ENCODE measurements at regions not wholly inside any gene's neighbourhood (a gene's known extent, or its start where the extent isn't known, plus 50 kb on each side); places are given as distances from the start of the nearest gene placed in this dataset.

DNA sequence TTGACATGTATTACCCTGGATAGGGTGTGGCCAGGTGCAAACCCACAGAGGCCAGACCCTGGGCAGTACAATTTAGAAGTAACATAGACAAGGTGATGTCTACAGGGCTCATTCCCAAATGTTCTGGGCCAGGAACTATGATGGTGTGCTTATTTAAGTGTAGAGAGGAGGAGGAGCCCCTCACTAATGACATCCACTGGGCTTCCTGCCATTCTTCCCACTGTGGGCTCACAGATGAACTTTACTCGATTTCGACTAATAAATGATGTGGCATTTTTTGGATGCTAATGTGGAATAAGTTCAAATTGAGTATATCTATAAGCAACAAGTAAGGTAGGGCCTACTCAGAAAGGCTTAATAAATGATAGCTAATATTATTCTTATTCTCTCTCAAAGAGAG is 280.9 kb upstream of the BOD1L1 start:
- Histone ChIP-seq H3K4me3 (ENCODE audit: low read length) (no peak overlapping the region), H3K27ac (ENCODE audit: low read length) (peak overlapping the region; percentile 75), H3K36me3 (ENCODE audit: control insufficient read depth, insufficient read depth, low read length) (no peaks in the 10 kb centered on the region), H3K4me1 (ENCODE audit: control insufficient read depth, insufficient read depth, low read length) (peaks cover 13% of the 10 kb centered on the region), H3K27me3 (ENCODE audit: control insufficient read depth, insufficient read depth, low read length) (no peaks in the 10 kb centered on the region), H3K9me3 (ENCODE audit: control insufficient read depth, low read depth, low read length) (no peaks in the 10 kb centered on the region)
- no peak for DNase-seq
- no CpG with 5 or more reads among the region's 2 CpGs for WGBS (ENCODE audit: insufficient coverage, low lambda C conversion rate)

DNA sequence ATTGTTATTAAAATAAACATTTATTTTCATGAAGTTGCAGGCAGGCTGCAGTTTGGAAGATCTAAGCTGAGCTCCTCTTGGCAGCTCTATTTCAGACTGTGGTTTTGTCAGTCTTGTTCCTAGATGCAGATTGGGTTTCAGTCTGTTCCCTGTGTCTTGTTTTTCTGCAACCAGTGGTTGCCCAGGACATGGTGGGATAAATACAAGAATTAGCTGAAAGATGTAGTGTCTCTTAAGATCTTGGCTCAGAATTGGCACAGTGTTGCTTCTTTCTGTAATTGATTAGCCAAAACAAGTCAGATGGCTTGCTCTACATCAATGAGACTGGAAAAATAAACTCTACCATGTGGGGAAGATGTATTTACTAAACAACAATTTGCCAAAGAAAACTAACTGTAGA is 283.0 kb upstream of the BOD1L1 start:
- H3K27ac ChIP-seq (ENCODE audit: low read length): no peak overlapping the region
- no peaks in the 10 kb centered on the region for H3K9me3 ChIP-seq (ENCODE audit: control insufficient read depth, low read depth, low read length)
- peaks cover 13% of the 10 kb centered on the region for H3K4me1 ChIP-seq (ENCODE audit: control insufficient read depth, insufficient read depth, low read length)
- no peaks in the 10 kb centered on the region for H3K27me3 ChIP-seq (ENCODE audit: control insufficient read depth, insufficient read depth, low read length)
- DNase-seq: no peak
- no peak overlapping the region for H3K4me3 ChIP-seq (ENCODE audit: low read length)
- H3K36me3 ChIP-seq (ENCODE audit: control insufficient read depth, insufficient read depth, low read length): no peaks in the 10 kb centered on the region

DNA sequence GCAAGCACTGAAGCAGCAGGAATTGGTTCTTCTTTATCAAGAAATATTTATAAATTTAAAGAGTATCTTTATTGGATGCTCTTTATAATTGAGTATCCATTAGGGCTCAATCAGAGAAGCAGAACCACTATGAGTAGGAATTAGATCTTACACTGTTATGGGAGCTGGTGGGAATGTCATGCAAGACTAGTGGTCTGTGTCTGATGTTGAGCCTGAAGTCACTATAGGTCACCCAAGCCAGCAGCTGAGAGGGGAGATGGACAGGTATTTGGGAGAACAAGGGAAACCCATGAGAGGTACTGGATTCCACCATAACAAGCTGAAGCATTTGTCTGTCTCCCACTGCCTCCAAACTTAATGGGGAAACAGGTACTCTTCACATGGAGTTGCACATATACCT is 283.7 kb upstream of the BOD1L1 start:
- H3K36me3 ChIP-seq (ENCODE audit: control insufficient read depth, insufficient read depth, low read length): no peaks in the 10 kb centered on the region
- no peaks in the 10 kb centered on the region for H3K27me3 ChIP-seq (ENCODE audit: control insufficient read depth, insufficient read depth, low read length)
- H3K4me1 ChIP-seq (ENCODE audit: control insufficient read depth, insufficient read depth, low read length): peaks cover 13% of the 10 kb centered on the region
- no peak for DNase-seq
- no peaks in the 10 kb centered on the region for H3K9me3 ChIP-seq (ENCODE audit: control insufficient read depth, low read depth, low read length)
- no peak overlapping the region for H3K27ac ChIP-seq (ENCODE audit: low read length)
- H3K4me3 ChIP-seq (ENCODE audit: low read length): no peak overlapping the region

DNA sequence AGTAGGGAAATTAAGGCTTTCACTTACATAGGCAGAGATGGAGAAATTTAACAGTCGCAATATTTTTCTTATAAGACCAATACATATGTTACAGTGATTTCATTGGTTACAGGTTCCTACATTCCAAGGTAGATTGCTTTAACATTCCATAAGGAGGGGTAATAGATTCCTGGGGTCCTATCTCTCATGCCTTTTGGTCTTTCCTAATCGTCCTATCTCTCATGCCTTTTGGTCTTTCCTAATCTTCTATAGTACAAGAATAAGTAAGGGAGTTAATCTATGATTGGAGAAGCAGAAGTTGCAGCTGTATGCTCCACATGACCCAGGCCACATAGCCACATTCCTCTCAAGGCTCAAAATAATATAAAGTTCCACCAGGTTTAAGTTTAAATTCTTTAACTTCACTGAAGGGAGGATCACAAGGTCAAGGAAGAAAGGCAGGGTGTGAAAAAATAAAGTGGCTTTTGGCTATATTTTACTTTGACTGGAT is 285.0 kb upstream of the BOD1L1 start:
- WGBS (ENCODE audit: insufficient coverage, low lambda C conversion rate): 0% methylated on average over 1 of the region's 2 CpGs
- Histone ChIP-seq H3K36me3 (ENCODE audit: control insufficient read depth, insufficient read depth, low read length) (no peaks in the 10 kb centered on the region), H3K27me3 (ENCODE audit: control insufficient read depth, insufficient read depth, low read length) (no peaks in the 10 kb centered on the region), H3K4me3 (ENCODE audit: low read length) (no peak overlapping the region), H3K4me1 (ENCODE audit: control insufficient read depth, insufficient read depth, low read length) (peaks cover 16% of the 10 kb centered on the region), H3K27ac (ENCODE audit: low read length) (peak overlapping the region; percentile 12), H3K9me3 (ENCODE audit: control insufficient read depth, low read depth, low read length) (no peaks in the 10 kb centered on the region)
- DNase-seq: peak in 1 of 2 donors; percentile 25

DNA sequence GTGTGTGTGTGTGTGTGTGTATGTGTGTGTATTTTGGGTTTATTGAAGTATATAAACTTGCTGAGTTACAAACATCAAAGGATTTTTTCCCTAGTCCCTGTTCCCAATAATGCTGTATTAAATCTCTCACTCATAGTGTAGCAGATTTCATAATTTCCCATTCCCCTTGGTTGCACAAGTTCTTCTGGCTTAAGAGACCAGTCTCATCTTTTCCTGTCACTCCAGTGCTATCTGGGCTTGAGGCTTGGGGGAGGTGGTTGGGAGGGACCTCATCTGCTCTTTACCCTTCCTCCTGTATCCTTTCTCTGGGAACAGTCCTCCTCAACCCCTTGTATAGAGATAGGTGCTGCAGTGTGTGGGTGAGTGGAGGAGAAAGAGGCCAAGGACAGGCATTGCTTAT is 285.4 kb upstream of the BOD1L1 start:
- Histone ChIP-seq H3K27me3 (ENCODE audit: control insufficient read depth, insufficient read depth, low read length) (no peaks in the 10 kb centered on the region), H3K9me3 (ENCODE audit: control insufficient read depth, low read depth, low read length) (no peaks in the 10 kb centered on the region), H3K27ac (ENCODE audit: low read length) (peak overlapping the region; percentile 12), H3K4me1 (ENCODE audit: control insufficient read depth, insufficient read depth, low read length) (peaks cover 19% of the 10 kb centered on the region), H3K36me3 (ENCODE audit: control insufficient read depth, insufficient read depth, low read length) (no peaks in the 10 kb centered on the region), H3K4me3 (ENCODE audit: low read length) (no peak overlapping the region)
- DNase-seq: peak in 1 of 2 donors; percentile 38

DNA sequence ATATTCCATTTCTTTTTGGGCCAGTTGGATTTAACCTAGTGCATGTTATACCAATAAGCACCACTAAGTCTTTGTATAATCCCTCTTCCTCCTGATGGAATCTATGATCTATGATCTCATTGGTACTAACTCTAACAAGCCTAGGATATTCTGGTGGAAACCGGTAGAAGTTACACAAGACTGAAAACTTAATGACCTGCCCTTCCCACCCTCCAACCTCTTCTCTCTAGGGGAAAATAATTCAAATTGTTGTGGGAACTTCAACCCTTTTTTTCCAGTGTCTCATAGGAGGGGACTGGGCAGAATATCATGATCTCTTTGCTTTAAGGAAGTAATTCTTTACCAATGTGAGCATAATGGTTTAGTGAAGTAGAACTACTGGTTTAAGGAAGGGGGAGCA is 289.5 kb upstream of the BOD1L1 start:
- Histone ChIP-seq H3K36me3 (ENCODE audit: control insufficient read depth, insufficient read depth, low read length) (no peaks in the 10 kb centered on the region), H3K27me3 (ENCODE audit: control insufficient read depth, insufficient read depth, low read length) (no peaks in the 10 kb centered on the region), H3K27ac (ENCODE audit: low read length) (peak overlapping the region; percentile 54), H3K4me1 (ENCODE audit: control insufficient read depth, insufficient read depth, low read length) (peaks cover 19% of the 10 kb centered on the region), H3K4me3 (ENCODE audit: low read length) (no peak overlapping the region), H3K9me3 (ENCODE audit: control insufficient read depth, low read depth, low read length) (no peaks in the 10 kb centered on the region)
- peak in 1 of 2 donors; percentile 77 for DNase-seq
- no CpG with 5 or more reads among the region's 1 CpG for WGBS (ENCODE audit: insufficient coverage, low lambda C conversion rate)

DNA sequence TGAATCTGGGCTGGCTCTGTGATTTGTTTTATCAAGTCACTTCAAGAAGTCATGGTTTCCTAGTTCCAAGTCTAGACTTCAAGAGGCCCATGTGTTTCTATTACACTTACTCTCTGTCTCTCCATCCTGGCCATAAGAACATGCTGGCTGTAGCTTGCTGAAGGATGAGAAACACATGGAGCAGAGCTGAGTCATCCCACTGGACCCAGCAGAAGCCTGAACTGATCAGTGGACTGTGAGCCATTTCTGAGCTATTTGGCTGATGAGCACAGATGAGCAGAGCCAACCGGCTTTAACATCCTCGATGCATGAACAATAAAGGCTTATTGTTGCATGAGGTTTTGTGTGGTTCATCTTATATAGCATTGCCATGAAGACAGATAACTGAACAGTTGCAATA is 290.6 kb upstream of the BOD1L1 start:
- no CpG with 5 or more reads among the region's 2 CpGs for WGBS (ENCODE audit: insufficient coverage, low lambda C conversion rate)
- peak; percentile 70 to 75 for DNase-seq

DNA sequence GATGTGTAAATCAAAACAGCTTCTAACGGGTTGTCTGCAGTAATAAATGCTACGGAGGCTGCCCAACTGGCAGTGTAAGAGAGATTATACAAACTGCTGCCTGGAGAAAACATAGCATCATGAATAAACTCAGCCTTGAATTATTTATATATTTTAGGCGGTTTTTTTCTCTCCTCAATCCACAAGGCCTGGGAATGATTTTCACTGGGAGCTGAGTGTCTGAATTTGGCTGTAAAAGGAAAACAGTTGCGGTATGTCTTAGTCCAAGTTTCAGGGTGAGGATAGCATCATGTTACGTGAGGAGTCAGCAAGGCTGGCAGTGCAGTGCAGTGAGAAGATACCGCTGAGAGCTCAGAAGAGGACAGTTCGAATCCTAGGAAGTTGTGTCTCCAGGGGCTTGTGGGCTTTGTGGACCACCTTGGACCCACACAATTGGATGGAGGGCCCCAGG is 291.5 kb upstream of the BOD1L1 start:
- Histone ChIP-seq H3K9me3 (ENCODE audit: control insufficient read depth, low read depth, low read length) (no peaks in the 10 kb centered on the region), H3K4me3 (ENCODE audit: low read length) (no peak overlapping the region), H3K27me3 (ENCODE audit: control insufficient read depth, insufficient read depth, low read length) (no peaks in the 10 kb centered on the region), H3K27ac (ENCODE audit: low read length) (no peak overlapping the region), H3K4me1 (ENCODE audit: control insufficient read depth, insufficient read depth, low read length) (peaks cover 21% of the 10 kb centered on the region), H3K36me3 (ENCODE audit: control insufficient read depth, insufficient read depth, low read length) (no peaks in the 10 kb centered on the region)
- DNase-seq: no peak
- 86% methylated on average over 1 of the region's 7 CpGs for WGBS (ENCODE audit: insufficient coverage, low lambda C conversion rate)

More for the DNA sequence above, 290.6 kb upstream of the BOD1L1 start:
- Histone ChIP-seq H3K4me1 (ENCODE audit: control insufficient read depth, insufficient read depth, low read length) (peaks cover 21% of the 10 kb centered on the region), H3K36me3 (ENCODE audit: control insufficient read depth, insufficient read depth, low read length) (no peaks in the 10 kb centered on the region), H3K27me3 (ENCODE audit: control insufficient read depth, insufficient read depth, low read length) (no peaks in the 10 kb centered on the region), H3K4me3 (ENCODE audit: low read length) (no peak overlapping the region), H3K27ac (ENCODE audit: low read length) (peak overlapping the region; percentile 54), H3K9me3 (ENCODE audit: control insufficient read depth, low read depth, low read length) (no peaks in the 10 kb centered on the region)

DNA sequence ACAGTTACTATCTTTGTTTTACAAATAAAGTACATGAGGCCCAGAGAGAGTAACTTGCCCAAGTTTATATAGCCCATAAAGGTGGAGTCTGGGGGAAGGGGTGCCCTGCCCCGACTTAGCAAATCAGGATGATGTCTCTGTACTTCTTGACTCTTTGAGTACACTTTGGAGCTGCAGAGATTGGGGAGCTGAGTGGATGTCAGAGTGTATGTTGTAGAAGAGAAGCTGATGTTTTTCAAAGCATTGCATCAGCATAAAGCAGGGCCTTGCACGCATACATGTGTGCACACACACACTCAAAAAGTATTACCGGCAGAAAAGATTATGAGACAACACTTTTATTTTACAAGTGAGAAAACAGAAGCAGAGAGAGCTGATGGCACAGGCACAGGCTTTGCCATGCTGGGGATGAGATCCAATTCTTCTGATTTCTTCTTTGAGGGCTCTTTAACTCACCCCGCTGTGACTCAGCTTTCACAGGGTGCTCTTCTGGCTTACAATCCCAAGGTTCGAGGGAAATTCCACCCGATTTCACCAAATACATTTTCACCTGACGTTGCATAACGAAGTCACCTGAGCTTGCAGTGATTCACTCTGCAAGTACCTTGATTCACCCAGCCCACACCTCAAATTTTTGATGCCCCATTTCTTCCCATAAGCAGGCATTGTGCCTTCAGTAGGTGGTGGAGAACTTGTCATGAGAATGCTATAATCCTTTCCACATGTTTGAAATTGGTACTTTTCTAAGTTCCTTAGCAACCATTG is 292.8 kb upstream of the BOD1L1 start:
- no peaks in the 10 kb centered on the region for H3K36me3 ChIP-seq (ENCODE audit: control insufficient read depth, insufficient read depth, low read length)
- H3K27me3 ChIP-seq (ENCODE audit: control insufficient read depth, insufficient read depth, low read length): no peaks in the 10 kb centered on the region
- H3K4me3 ChIP-seq (ENCODE audit: low read length): no peak overlapping the region
- no peak for DNase-seq
- H3K9me3 ChIP-seq (ENCODE audit: control insufficient read depth, low read depth, low read length): no peaks in the 10 kb centered on the region
- 95% methylated on average over 4 of the region's 8 CpGs for WGBS (ENCODE audit: insufficient coverage, low lambda C conversion rate)
- peaks cover 21% of the 10 kb centered on the region for H3K4me1 ChIP-seq (ENCODE audit: control insufficient read depth, insufficient read depth, low read length)
- H3K27ac ChIP-seq (ENCODE audit: low read length): no peak overlapping the region

DNA sequence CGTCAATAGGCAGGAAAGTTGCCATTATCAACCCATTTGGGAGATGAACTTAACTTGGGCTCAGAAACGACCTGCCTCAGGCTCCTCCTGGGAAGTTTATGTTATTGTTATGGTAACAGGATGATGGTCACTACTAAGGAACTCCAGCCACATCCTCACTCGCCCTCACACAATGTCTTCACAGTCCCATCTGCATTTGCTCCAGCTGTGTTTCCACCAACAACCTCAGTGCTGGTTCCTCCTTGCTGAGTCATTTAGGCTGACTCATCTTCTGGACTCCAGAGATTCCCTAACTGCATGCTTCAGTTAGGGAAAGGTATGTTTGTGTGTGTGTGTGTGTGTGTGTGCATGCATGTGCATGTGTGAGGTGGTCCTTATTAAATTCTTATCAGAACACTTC is 293.4 kb upstream of the BOD1L1 start:
- DNase-seq: peak in 1 of 2 donors; percentile 36

DNA sequence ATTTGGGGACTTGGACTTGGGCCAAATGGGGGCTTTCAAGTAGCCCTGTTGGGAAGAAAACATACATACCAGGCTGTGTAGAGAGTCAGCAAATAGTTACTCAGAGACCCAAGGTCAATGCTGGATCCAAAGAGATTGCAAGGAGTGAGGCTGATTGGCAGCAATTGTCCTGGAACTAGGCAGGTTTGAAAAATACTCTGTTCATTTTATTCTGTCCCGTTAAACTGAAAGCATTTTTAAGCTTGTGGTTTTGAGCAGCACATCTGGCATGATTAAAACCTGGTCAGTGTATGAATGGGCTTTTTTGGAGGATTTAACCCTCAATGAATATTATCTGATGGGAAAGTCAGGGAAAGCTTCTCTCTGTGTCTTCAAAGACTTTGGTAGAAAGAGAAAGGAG is 294.3 kb upstream of the BOD1L1 start:
- WGBS (ENCODE audit: insufficient coverage, low lambda C conversion rate): 57% methylated on average over 1 of the region's 1 CpG
- H3K36me3 ChIP-seq (ENCODE audit: control insufficient read depth, insufficient read depth, low read length): no peaks in the 10 kb centered on the region
- peak in 1 of 2 donors; percentile 27 for DNase-seq
- no peak overlapping the region for H3K27ac ChIP-seq (ENCODE audit: low read length)
- H3K27me3 ChIP-seq (ENCODE audit: control insufficient read depth, insufficient read depth, low read length): no peaks in the 10 kb centered on the region
- peaks cover 16% of the 10 kb centered on the region for H3K4me1 ChIP-seq (ENCODE audit: control insufficient read depth, insufficient read depth, low read length)
- H3K4me3 ChIP-seq (ENCODE audit: low read length): no peak overlapping the region
- no peaks in the 10 kb centered on the region for H3K9me3 ChIP-seq (ENCODE audit: control insufficient read depth, low read depth, low read length)

More for the DNA sequence above, 293.4 kb upstream of the BOD1L1 start:
- H3K27me3 ChIP-seq (ENCODE audit: control insufficient read depth, insufficient read depth, low read length): no peaks in the 10 kb centered on the region
- H3K4me3 ChIP-seq (ENCODE audit: low read length): no peak overlapping the region
- H3K4me1 ChIP-seq (ENCODE audit: control insufficient read depth, insufficient read depth, low read length): peaks cover 21% of the 10 kb centered on the region
- H3K27ac ChIP-seq (ENCODE audit: low read length): no peak overlapping the region
- WGBS (ENCODE audit: insufficient coverage, low lambda C conversion rate): no CpG with 5 or more reads among the region's 3 CpGs
- H3K36me3 ChIP-seq (ENCODE audit: control insufficient read depth, insufficient read depth, low read length): no peaks in the 10 kb centered on the region
- no peaks in the 10 kb centered on the region for H3K9me3 ChIP-seq (ENCODE audit: control insufficient read depth, low read depth, low read length)
